Epidermal melanocyte (primary cell): ENCODE measurements at regions not wholly inside any gene's neighbourhood (a gene's known extent, or its start where the extent isn't known, plus 50 kb on each side); places are given as distances from the start of the nearest gene placed in this dataset.

Experiments used
- DNase-seq: peaks from one replicate; pipeline ENCODE4 v3.0.0; 2011; ENCODE audit warnings: low spot score; ENCODE audit not compliant: insufficient read length

DNA sequence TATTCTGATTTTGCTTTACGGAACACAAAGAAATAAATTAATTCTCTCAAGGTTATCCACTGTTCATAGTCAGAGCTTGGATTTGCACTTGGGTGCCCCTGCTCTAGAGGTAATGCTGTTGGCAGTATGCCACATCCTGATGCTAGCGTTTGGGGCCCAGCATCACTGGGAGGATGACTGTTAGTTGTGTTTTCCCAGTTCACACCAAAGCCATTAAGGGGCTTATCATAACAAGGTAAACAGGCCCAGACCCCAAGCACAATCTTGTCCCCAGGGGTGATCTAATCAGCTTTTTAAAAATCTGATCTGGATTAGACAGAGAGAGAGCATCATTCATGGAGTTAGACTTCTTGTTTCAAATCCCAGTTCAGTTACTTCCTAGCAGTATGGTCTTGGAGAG, 60.2 kb upstream of the PBX1 start:
- DNase-seq: no peak

DNA sequence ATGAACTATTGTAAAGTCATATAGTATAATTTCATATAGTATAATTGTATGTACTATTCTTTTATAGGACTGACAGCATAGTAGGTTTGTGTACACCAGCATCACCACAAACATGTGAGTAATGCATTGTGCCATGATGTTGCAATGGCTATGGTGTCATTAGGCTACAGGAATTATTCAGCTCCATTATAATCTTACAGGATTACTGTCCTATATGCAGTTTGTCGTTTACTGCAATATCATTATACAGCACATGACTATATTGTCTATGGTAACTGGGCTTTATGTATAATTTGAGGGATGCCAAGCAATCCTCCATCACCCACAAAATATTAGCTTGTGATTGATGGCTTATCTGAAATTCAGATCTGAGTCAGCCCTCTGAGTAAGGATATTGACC, 54.2 kb upstream of the PBX1 start:
- no peak for DNase-seq
